ENCODE measurements at regions not wholly inside any gene's neighbourhood (a gene's known extent, or its start where the extent isn't known, plus 50 kb on each side); places are given as distances from the start of the nearest gene placed in this dataset.

GRCh38 chr9:107980984-107981383 is 491.4 kb upstream of the KLF4 start:
- intact Hi-C loops (cut with micrococcal nuclease): no loop called here
- Histone ChIP-seq H3K9me2 (ENCODE audit: insufficient read depth) (peaks cover 3% of the 10 kb centered on the region; the same call in 1 of the 2 replicates), H3K9ac (ENCODE audit: low read length) (no peak overlapping the region), H3K36me3 (ENCODE audit: control insufficient read depth in 1 of 2, insufficient read depth in 2 of 2, low read length in 2 of 2) (no peaks in the 10 kb centered on the region), H3K79me2 (ENCODE audit: insufficient read depth, low read length) (no peaks in the 10 kb centered on the region), H3K27me3 (ENCODE audit: insufficient read depth, low read length) (no peaks in the 10 kb centered on the region), H4K20me1 (ENCODE audit: insufficient read depth) (no peaks in the 10 kb centered on the region), H3K4me1 (ENCODE audit: control insufficient read depth in 1 of 2, insufficient read depth in 2 of 2, low read length in 2 of 2) (0 out of 4 replicates have a peak, but pooled peaks cover 0 to 7% of the 10 kb centered on the region in 2 experiments), H3K9me3 (ENCODE audit: control insufficient read depth in 1 of 2, insufficient read depth in 1 of 2, low read depth in 1 of 2, low read length in 2 of 2) (no peaks in the 10 kb centered on the region), H3K4me3 (replicated peaks in 1 of 2; ENCODE audit: low read depth in 1 of 2, low read length in 2 of 2) (no peak overlapping the region), H3K4me2 (ENCODE audit: low read length) (no peak overlapping the region), H2AFZ (ENCODE audit: low read depth, low read length, poor library complexity, severe bottlenecking) (no peak overlapping the region), H3K27ac (ENCODE audit: low read depth, low read length) (no peak overlapping the region)
- RAD21 ChIA-PET (ENCODE audit: low non-redundant PET in 1 of 2, low total read pairs in 2 of 2, uncharacterized antibody in 2 of 2, unreplicated experiment in 2 of 2): no interaction called here
- BruUV-seq (replicated peaks): no TSS peak
- no peak for TF ChIP-seq TCF7L2 (IDR thresholded peaks at IDR 0.05; ENCODE audit: borderline replicate concordance, extremely low read depth, insufficient read depth, insufficient read length)
- TF ChIP-seq ELF1 (IDR thresholded peaks at IDR 0.05; ENCODE audit: borderline replicate concordance, low read depth): no peak
- TF ChIP-seq ZFX (IDR thresholded peaks at IDR 0.05): no peak
- no peak for TF ChIP-seq JUND (IDR thresholded peaks at IDR 0.05)
- TF ChIP-seq, protein P1, sequence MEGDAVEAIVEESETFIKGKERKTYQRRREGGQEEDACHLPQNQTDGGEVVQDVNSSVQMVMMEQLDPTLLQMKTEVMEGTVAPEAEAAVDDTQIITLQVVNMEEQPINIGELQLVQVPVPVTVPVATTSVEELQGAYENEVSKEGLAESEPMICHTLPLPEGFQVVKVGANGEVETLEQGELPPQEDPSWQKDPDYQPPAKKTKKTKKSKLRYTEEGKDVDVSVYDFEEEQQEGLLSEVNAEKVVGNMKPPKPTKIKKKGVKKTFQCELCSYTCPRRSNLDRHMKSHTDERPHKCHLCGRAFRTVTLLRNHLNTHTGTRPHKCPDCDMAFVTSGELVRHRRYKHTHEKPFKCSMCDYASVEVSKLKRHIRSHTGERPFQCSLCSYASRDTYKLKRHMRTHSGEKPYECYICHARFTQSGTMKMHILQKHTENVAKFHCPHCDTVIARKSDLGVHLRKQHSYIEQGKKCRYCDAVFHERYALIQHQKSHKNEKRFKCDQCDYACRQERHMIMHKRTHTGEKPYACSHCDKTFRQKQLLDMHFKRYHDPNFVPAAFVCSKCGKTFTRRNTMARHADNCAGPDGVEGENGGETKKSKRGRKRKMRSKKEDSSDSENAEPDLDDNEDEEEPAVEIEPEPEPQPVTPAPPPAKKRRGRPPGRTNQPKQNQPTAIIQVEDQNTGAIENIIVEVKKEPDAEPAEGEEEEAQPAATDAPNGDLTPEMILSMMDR (IDR thresholded peaks at IDR 0.05 in 2 of 3, conservative IDR thresholded peaks at IDR 0.05 in 1 of 3; ENCODE audit: borderline replicate concordance in 1 of 3, insufficient read depth in 1 of 3, low read depth in 2 of 3, low read length in 2 of 3): no peak
- TF ChIP-seq RAD21 (IDR thresholded peaks at IDR 0.05; ENCODE audit: low read depth): no peak
- no peak for TF ChIP-seq SP1 (IDR thresholded peaks at IDR 0.05; ENCODE audit: low read depth)
- no peak for TF ChIP-seq REST (IDR thresholded peaks at IDR 0.05; ENCODE audit: low read depth)
- TF ChIP-seq POLR2A (IDR thresholded peaks at IDR 0.05; ENCODE audit: borderline replicate concordance, extremely low read depth, insufficient read depth, insufficient read length): no peak
- TF ChIP-seq EZH2 (IDR thresholded peaks at IDR 0.05): no peak
- no peak for TF ChIP-seq ATF3 (IDR thresholded peaks at IDR 0.05)
- TF ChIP-seq CBX3 (IDR thresholded peaks at IDR 0.05; ENCODE audit: low read depth): no peak
- no peak for TF ChIP-seq ZNF274 (IDR thresholded peaks at IDR 0.05; ENCODE audit: low read depth, low read length)
- TF ChIP-seq CEBPB (IDR thresholded peaks at IDR 0.05; ENCODE audit: low read depth): no peak
- TF ChIP-seq YY1 (IDR thresholded peaks at IDR 0.05; ENCODE audit: extremely low read depth, insufficient replicate concordance, low read depth, low read length): no peak
- TF ChIP-seq, protein P2, sequence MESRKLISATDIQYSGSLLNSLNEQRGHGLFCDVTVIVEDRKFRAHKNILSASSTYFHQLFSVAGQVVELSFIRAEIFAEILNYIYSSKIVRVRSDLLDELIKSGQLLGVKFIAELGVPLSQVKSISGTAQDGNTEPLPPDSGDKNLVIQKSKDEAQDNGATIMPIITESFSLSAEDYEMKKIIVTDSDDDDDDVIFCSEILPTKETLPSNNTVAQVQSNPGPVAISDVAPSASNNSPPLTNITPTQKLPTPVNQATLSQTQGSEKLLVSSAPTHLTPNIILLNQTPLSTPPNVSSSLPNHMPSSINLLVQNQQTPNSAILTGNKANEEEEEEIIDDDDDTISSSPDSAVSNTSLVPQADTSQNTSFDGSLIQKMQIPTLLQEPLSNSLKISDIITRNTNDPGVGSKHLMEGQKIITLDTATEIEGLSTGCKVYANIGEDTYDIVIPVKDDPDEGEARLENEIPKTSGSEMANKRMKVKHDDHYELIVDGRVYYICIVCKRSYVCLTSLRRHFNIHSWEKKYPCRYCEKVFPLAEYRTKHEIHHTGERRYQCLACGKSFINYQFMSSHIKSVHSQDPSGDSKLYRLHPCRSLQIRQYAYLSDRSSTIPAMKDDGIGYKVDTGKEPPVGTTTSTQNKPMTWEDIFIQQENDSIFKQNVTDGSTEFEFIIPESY (IDR thresholded peaks at IDR 0.05; ENCODE audit: extremely low read depth, insufficient replicate concordance, low read length): no peak
- no peak for TF ChIP-seq SIN3A (IDR thresholded peaks at IDR 0.05; ENCODE audit: low read depth)
- ATAC-seq: no peak
- DNase-seq (ENCODE audit: low read depth, low spot score): no peak
- POLR2A ChIA-PET: interaction anchor here (0.6 kb wide), 1 partner anchor 431 kb away, joined by 3 read pairs; no protein-coding TSS in a partner anchor
- CTCF ChIA-PET: no interaction called here

Data from HCT116 (cell line).